GM18505 (cell line): ENCODE measurements at regions not wholly inside any gene's neighbourhood (a gene's known extent, or its start where the extent isn't known, plus 50 kb on each side); places are given as distances from the start of the nearest gene placed in this dataset.

Experiments used
- ATAC-seq: cut with Tn5 transposase; IDR thresholded peaks from one replicate; pipeline ENCODE4 v1.9.1; 2021; ENCODE audit not compliant: unreplicated experiment
- POLR2A ChIP-seq: IDR thresholded peaks from 4 replicates; pipeline ENCODE4 v1.6.1; 2011; ENCODE audit warnings: borderline replicate concordance; ENCODE audit not compliant: insufficient read depth, insufficient read length; ENCODE audit errors: extremely low read depth

GRCh38 chr10:28967031-28967430, 289.7 kb downstream of the BAMBI start:
- TF ChIP-seq POLR2A, result no peak
- no peak for ATAC-seq

GRCh38 chr10:28969413-28969812, 292.1 kb downstream of the BAMBI start:
- no peak for ATAC-seq
- no peak for TF ChIP-seq POLR2A

- ATAC-seq, result no peak
Measured at GRCh38 chr10:28970231-28970630, 292.9 kb downstream of the BAMBI start.

GRCh38 chr10:28971255-28971654, 293.9 kb downstream of the BAMBI start:
- TF ChIP-seq POLR2A, result no peak

More at GRCh38 chr10:28970231-28970630, 292.9 kb downstream of the BAMBI start:
- TF ChIP-seq POLR2A, result no peak

GRCh38 chr10:28971764-28972163, 294.4 kb downstream of the BAMBI start:
- no peak for ATAC-seq
- TF ChIP-seq POLR2A, result no peak

More at GRCh38 chr10:28971255-28971654, 293.9 kb downstream of the BAMBI start:
- ATAC-seq, result no peak

GRCh38 chr10:28973309-28973972, 296.1 kb downstream of the BAMBI start:
- no peak for TF ChIP-seq POLR2A
- no peak for ATAC-seq

- no peak for TF ChIP-seq POLR2A
- no peak for ATAC-seq
Measured at GRCh38 chr10:28975891-28976531, 298.7 kb downstream of the BAMBI start.

- ATAC-seq, result no peak
- no peak for TF ChIP-seq POLR2A
Measured at GRCh38 chr10:28977518-28977917, 300.2 kb downstream of the BAMBI start.

- ATAC-seq, result no peak
- no peak for TF ChIP-seq POLR2A
Measured at GRCh38 chr10:28980264-28980663, 302.9 kb downstream of the BAMBI start.

GRCh38 chr10:28981007-28981406, 303.7 kb downstream of the BAMBI start:
- TF ChIP-seq POLR2A, result no peak
- no peak for ATAC-seq

- TF ChIP-seq POLR2A, result no peak
- no peak for ATAC-seq
Measured at GRCh38 chr10:28982974-28983373, 305.7 kb downstream of the BAMBI start.

GRCh38 chr10:28983799-28984198, 305.1 kb upstream of the LYZL1 start:
- no peak for TF ChIP-seq POLR2A
- ATAC-seq, result no peak

GRCh38 chr10:28984431-28984830, 304.4 kb upstream of the LYZL1 start:
- peak; percentile 85 for ATAC-seq
- no peak for TF ChIP-seq POLR2A
